SK-N-MC (cell line): ENCODE measurements at regions not wholly inside any gene's neighbourhood (a gene's known extent, or its start where the extent isn't known, plus 50 kb on each side); places are given as distances from the start of the nearest gene placed in this dataset.

ENCODE experiments used
- EZH2 ChIP-seq: fragments of 200-600 bp; sonication (generic); IDR thresholded peaks from one replicate; pipeline ENCODE4 v1.6.1; 2017; ENCODE audit warnings: antibody characterized with exemption
- POLR2AphosphoS5 ChIP-seq: IDR thresholded peaks from 2 replicates; pipeline ENCODE4 v1.6.1; 2012; ENCODE audit warnings: mild to moderate bottlenecking, low read depth, low read length, borderline replicate concordance

GRCh38 chr6:43855247-43855646 lies 85.2 kb downstream of the VEGFA start:
- TF ChIP-seq EZH2 (no peak), POLR2AphosphoS5 (no peak)
